DMS 273 (cell line): ENCODE measurements at regions not wholly inside any gene's neighbourhood (a gene's known extent, or its start where the extent isn't known, plus 50 kb on each side); places are given as distances from the start of the nearest gene placed in this dataset.
"Not testable (repeated sequence)": the region's sequence is repeated elsewhere in the genome, so short reads cannot be mapped to it uniquely, and the experiment has no call there.

ENCODE experiments used
- DNase-seq: peaks from one replicate; lab custom pipeline; 2025; ENCODE audit not compliant: unreplicated experiment; lab: John Stamatoyannopoulos, UW

- no peak for DNase-seq
Observed at GRCh38 chr2:221931251-221931991, 359.3 kb upstream of the EPHA4 start.

DNA sequence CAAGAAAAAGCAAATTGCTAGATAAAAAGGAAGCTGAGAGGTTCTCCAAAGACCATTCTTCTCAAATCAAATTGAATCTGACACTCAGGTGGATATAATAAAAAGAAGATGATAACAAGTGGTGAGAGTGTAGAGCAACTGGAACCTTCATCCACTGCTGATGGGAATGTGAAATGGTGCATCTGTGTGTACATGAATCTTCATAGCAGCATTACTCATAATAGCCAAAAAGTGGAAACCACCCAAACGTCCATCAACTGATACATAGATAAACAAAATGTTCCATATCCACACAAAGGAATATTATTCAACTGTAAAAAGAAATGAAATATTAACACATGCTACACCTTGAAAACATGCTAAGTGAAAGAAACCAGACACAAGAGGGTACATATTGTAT, 357.2 kb upstream of the EPHA4 start:
- no peak for DNase-seq

- no peak for DNase-seq
Observed at GRCh38 chr2:221926327-221926726, 354.2 kb upstream of the EPHA4 start.

GRCh38 chr2:221924576-221924975, 352.5 kb upstream of the EPHA4 start:
- DNase-seq = no peak

DNA sequence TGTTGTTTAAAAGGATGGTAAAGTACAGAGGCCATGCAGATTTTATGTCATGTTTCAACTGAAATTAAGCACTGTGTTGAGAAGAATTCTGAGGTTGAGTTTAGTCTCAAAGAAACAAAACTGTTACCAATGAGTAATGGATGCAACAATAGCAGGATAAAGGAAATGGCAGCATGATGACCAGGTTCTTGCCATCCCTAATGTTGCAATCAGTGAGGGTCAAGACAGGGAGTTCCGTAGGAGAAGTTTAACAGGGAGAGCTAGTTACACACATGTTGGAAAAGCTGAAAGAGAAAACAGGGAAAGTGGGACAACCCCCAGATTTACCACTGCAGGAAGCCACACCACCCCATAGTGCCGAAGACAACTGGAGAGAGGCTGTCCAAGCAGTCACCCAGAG, 343.8 kb upstream of the EPHA4 start:
- no peak for DNase-seq

GRCh38 chr2:221914334-221914880, 342.3 kb upstream of the EPHA4 start:
- DNase-seq = no peak

DNA sequence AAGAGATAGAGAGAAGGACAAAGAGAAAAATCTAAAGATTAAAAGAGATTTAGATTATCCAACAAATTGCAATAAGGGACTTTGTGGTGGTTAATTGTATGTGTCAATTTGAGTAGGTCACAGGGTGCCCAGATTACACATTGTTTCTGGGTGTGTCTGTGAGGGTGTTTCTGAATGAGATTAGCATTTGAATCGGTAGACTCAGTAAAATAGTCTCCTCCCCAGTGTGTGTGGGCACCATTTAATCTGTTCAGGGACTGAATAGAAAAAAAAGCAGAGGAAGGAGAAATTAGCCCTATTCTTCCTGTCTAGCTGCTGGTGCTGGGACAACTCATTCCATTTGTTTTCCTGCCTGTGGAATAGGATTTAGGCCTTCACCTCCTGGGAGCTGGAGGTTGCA, 339.8 kb upstream of the EPHA4 start:
- no peak for DNase-seq

GRCh38 chr2:221911321-221911720, 339.2 kb upstream of the EPHA4 start:
- no peak for DNase-seq

- no peak for DNase-seq
Observed at GRCh38 chr2:221908518-221908917, 336.4 kb upstream of the EPHA4 start.

- DNase-seq = no peak
Observed at GRCh38 chr2:221897718-221898117, 325.6 kb upstream of the EPHA4 start.

DNA sequence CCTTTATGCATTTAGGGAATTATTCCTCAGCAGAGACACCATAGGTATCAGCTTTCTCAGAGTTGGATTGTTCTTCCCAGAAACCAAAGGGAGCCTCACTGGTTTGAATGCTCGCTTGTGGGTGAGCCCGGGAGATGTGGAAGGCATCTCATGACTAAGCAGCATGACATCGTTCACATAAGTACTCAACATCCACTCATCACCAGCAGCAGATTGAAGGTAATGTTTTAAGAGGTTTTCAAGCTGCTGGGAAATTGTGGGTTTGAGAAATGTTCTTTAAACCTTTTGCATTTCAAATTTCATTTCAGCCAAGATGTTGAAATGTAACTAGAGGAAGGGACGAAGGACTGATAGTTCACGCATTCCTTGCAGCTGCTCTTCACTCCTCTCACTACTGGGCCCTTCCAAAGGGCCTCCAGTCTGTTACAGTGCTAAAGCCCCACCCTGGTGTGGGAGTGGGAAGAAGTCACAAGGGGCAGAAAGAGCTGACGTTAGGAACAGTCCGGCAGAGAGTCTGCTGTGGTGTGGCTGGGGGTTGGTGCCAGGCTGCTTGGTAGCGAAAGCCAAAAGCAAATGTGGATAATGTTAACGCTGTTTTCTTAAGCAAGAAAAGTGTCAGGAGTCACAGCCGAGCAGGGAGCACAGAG, 324.5 kb upstream of the EPHA4 start:
- no peak for DNase-seq

GRCh38 chr2:221895366-221896121, 323.4 kb upstream of the EPHA4 start:
- DNase-seq = no peak

GRCh38 chr2:221893501-221893900, 321.4 kb upstream of the EPHA4 start:
- DNase-seq = no peak

DNA sequence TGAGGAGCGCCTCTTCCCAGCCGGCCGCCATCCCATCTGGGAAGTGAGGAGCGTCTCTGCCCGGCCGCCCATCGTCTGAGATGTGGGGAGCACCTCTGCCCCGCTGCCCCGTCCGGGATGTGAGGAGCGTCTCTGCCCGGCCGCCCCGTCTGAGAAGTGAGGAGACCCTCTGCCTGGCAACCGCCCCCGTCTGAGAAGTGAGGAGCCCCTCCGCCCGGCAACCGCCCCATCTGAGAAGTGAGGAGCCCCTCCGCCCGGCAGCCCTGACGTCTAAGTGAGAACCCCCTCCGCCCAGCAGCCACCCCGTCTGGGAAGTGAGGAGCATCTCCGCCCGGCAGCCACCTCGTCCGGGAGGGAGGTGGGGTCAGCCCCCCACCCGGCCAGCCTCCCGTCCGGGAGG, 319.9 kb upstream of the EPHA4 start:
- not testable (repeated sequence) for DNase-seq

- DNase-seq = no peak
Observed at GRCh38 chr2:221883976-221884375, 311.9 kb upstream of the EPHA4 start.

GRCh38 chr2:221876016-221876415, 303.9 kb upstream of the EPHA4 start:
- DNase-seq = no peak

- no peak for DNase-seq
Observed at GRCh38 chr2:221874444-221874843, 302.3 kb upstream of the EPHA4 start.

- DNase-seq = no peak
Observed at GRCh38 chr2:221857719-221858118, 285.6 kb upstream of the EPHA4 start.

GRCh38 chr2:221853297-221853696, 281.2 kb upstream of the EPHA4 start:
- no peak for DNase-seq

GRCh38 chr2:221851531-221852045, 279.5 kb upstream of the EPHA4 start:
- DNase-seq = peak; percentile 10

- no peak for DNase-seq
Observed at GRCh38 chr2:221850076-221850475, 278.0 kb upstream of the EPHA4 start.

DNA sequence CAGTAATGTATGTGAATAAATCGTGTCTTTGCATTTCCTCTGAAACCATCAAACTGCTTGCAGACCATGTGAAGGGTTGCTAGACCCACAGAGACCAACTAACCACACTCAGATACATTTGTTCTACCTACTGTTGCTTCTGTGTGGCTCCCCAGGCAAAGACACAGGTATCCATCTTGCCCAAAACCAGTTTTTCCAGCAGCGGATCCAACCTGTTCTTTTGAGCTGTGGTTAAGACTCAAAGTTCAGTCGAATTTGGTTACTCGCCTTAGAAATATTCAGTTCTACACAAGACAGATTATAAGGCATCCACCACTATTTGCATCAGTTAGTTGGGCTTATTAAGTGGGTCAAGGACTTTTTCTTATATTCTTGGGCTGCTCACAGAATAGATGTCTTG, 276.2 kb upstream of the EPHA4 start:
- DNase-seq = no peak
